HepG2 (cell line): ENCODE measurements at regions not wholly inside any gene's neighbourhood (a gene's known extent, or its start where the extent isn't known, plus 50 kb on each side); places are given as distances from the start of the nearest gene placed in this dataset.

ENCODE experiments used
- ATAC-seq: fragments of 200-7000 bp; cut with Tn5 transposase; 3 replicates; pipeline ENCODE4 v1.9.1; 2020; ENCODE audit warnings: mild to moderate bottlenecking, moderate library complexity
- BruUV-seq: library from RNA; stranded (reverse); fragments of 400-500 nt; replicated peaks from 2 replicates; lab custom pipeline; 2021; lab: Mats Ljungman, UMichigan
- CTCF ChIA-PET: fragments of 300-600 bp; formaldehyde crosslinking; extraction: SDS; loops from one replicate; lab custom pipeline; 2021; ENCODE audit warnings: low total read pairs, inconsistent platforms, low intra/inter-chr PET ratio; lab: Yijun Ruan, JAX
- POLR2A ChIA-PET: fragments of 350-600 bp; sonication (Branson Sonifier 250); formaldehyde crosslinking; loops from one replicate; lab custom pipeline; 2020; ENCODE audit warnings: antibody characterized with exemption, inconsistent platforms; lab: Yijun Ruan, JAX
- DNase-seq: peaks from one replicate; pipeline ENCODE4 v3.0.0-alpha.2; 2015; ENCODE audit warnings: low spot score
- FAIRE-seq: peaks from 3 replicates; lab custom pipeline; 2011; peaks lifted over from hg19 to GRCh38; lab: Jason Lieb, UNC
- H2AFZ ChIP-seq: one replicate; pipeline ENCODE4 v1.6.1; 2011; ENCODE audit warnings: low read length, inconsistent platforms
- H3K27ac ChIP-seq: fragments of 300-600 bp; 3 replicates; pipeline ENCODE4 v1.8.0; 2011; ENCODE audit warnings: mixed run types, mild to moderate bottlenecking, mixed read lengths, low read length, inconsistent platforms; ENCODE audit not compliant: insufficient read depth; ENCODE audit errors: extremely low read length
- H3K27me3 ChIP-seq, 2 experiments: fragments of 200-600 bp in 1 of 2; 2 replicates in 1 of 2; 3 replicates in 1 of 2; pipeline versions ENCODE4 v1.6.0 to v1.8.0; 2011; ENCODE audit warnings: low read length in 2 of 2, mild to moderate bottlenecking in 2 of 2, moderate library complexity in 2 of 2, inconsistent platforms in 1 of 2; ENCODE audit not compliant: insufficient read depth in 2 of 2, control insufficient read depth in 1 of 2
- H3K36me3 ChIP-seq, 2 experiments: fragments of 200-600 bp in 1 of 2; replicated peaks in 1 of 2; 2 replicates in 1 of 2; 3 replicates in 1 of 2; pipeline versions ENCODE4 v1.5.1 to v1.8.0; 2011; ENCODE audit warnings: low read length in 2 of 2, inconsistent platforms in 1 of 2; ENCODE audit not compliant: insufficient read depth in 2 of 2, control insufficient read depth in 1 of 2
- H3K4me1 ChIP-seq: 2 replicates; pipeline ENCODE4 v1.5.1; 2012; ENCODE audit warnings: low read length, inconsistent platforms; ENCODE audit not compliant: insufficient read depth
- H3K4me2 ChIP-seq: 2 replicates; pipeline ENCODE4 v1.6.0; 2011; ENCODE audit warnings: low read depth, low read length, inconsistent platforms
- H3K4me3 ChIP-seq, 3 experiments: fragments of 200-600 bp in 1 of 3; sonication (generic), shearing (Covaris generic) in 1 of 3; replicated peaks in 1 of 3; 2 replicates each; pipeline ENCODE4 v1.5.1; 2011 to 2016; ENCODE audit warnings: low read length in 3 of 3, inconsistent platforms in 2 of 3, low read depth in 2 of 3, mild to moderate bottlenecking in 2 of 3, control low read depth in 1 of 3, mixed read lengths in 1 of 3; ENCODE audit not compliant: insufficient read depth in 1 of 3
- H3K79me2 ChIP-seq: one replicate; pipeline ENCODE4 v1.6.1; 2011; ENCODE audit warnings: low read length, inconsistent platforms; ENCODE audit not compliant: insufficient read depth
- H3K9ac ChIP-seq: 2 replicates; pipeline ENCODE4 v1.6.0; 2011; ENCODE audit warnings: mild to moderate bottlenecking, low read depth, low read length, inconsistent platforms; ENCODE audit not compliant: insufficient read depth
- H3K9me3 ChIP-seq: 2 replicates; pipeline ENCODE4 v1.5.1; 2012; ENCODE audit warnings: mild to moderate bottlenecking, low read length
- H4K20me1 ChIP-seq: 2 replicates; pipeline ENCODE4 v1.6.0; 2011; ENCODE audit warnings: inconsistent platforms, mild to moderate bottlenecking, low read length, moderate library complexity; ENCODE audit not compliant: insufficient read depth
- CENPX ChIP-seq: sonication (generic); formaldehyde crosslinking; IDR thresholded peaks from 2 replicates; pipeline ENCODE4 v1.9.0; 2021; ENCODE audit warnings: mild to moderate bottlenecking, missing genetic modification reagents, moderate library complexity
- E2F1 ChIP-seq: sonication (generic); formaldehyde crosslinking; IDR thresholded peaks from 2 replicates; pipeline ENCODE4 v1.5.0; 2020; ENCODE audit warnings: missing genetic modification reagents
- ELF1 ChIP-seq: sonication (generic); formaldehyde crosslinking; IDR thresholded peaks from 2 replicates; pipeline ENCODE4 v1.4.0; 2020; ENCODE audit warnings: missing genetic modification reagents
- EZH2 ChIP-seq: conservative IDR thresholded peaks from 2 replicates; pipeline ENCODE4 v1.6.1; 2012; ENCODE audit warnings: mild to moderate bottlenecking, low read depth, low read length, moderate library complexity
- FOXK2 ChIP-seq: fragments of 450-650 bp; IDR thresholded peaks from 2 replicates; pipeline ENCODE4 v1.6.1; 2016
- FOXP1 ChIP-seq, 2 experiments: fragments of 450-650 bp in 1 of 2; IDR thresholded peaks; 2 replicates each; pipeline ENCODE4 v1.6.1; 2017 to 2018; ENCODE audit warnings: antibody characterized with exemption in 1 of 2
- HHEX ChIP-seq: IDR thresholded peaks from 2 replicates; pipeline ENCODE4 v1.6.1; 2016; ENCODE audit warnings: control low read depth
- IRF2 ChIP-seq: IDR thresholded peaks from 2 replicates; pipeline ENCODE4 v1.6.1; 2018; ENCODE audit warnings: missing genetic modification reagents, missing compliant biosample characterization
- MBD4 ChIP-seq: IDR thresholded peaks from 2 replicates; pipeline ENCODE4 v1.6.1; 2012; ENCODE audit warnings: low read length, inconsistent platforms, borderline replicate concordance
- MED8 ChIP-seq: sonication (generic); formaldehyde crosslinking; IDR thresholded peaks from 2 replicates; pipeline ENCODE4 v1.8.1; 2023; ENCODE audit warnings: mild to moderate bottlenecking, missing genetic modification reagents; ENCODE audit not compliant: insufficient replicate concordance
- RBM22 ChIP-seq: fragments of 200-400 bp; formaldehyde crosslinking; optimal IDR thresholded peaks from 2 replicates; pipeline ENCODE3; 2017; ENCODE audit warnings: mild to moderate bottlenecking, low read length, moderate library complexity
- ZBTB4 ChIP-seq: sonication (generic); formaldehyde crosslinking; IDR thresholded peaks from 2 replicates; pipeline ENCODE4 v1.4.0; 2020; ENCODE audit warnings: missing genetic modification reagents, mild to moderate bottlenecking, borderline replicate concordance
- ZKSCAN5 ChIP-seq: sonication (generic); formaldehyde crosslinking; IDR thresholded peaks from 2 replicates; pipeline ENCODE4 v1.5.1; 2020; ENCODE audit warnings: mild to moderate bottlenecking, missing genetic modification reagents
- ZNF180 ChIP-seq: sonication (generic); formaldehyde crosslinking; IDR thresholded peaks from 2 replicates; pipeline ENCODE4 v1.4.0; 2020; ENCODE audit warnings: low read depth, missing genetic modification reagents, borderline replicate concordance
- ZNF431 ChIP-seq: sonication (generic); formaldehyde crosslinking; IDR thresholded peaks from 2 replicates; pipeline ENCODE4 v1.9.0; 2022; ENCODE audit warnings: missing genetic modification reagents, low read depth, mild to moderate bottlenecking, borderline replicate concordance
- ZNF703 ChIP-seq: sonication (generic); formaldehyde crosslinking; IDR thresholded peaks from 2 replicates; pipeline ENCODE4 v1.5.1; 2020; ENCODE audit warnings: missing genetic modification reagents, mild to moderate bottlenecking, moderate library complexity, borderline replicate concordance
- ZXDC ChIP-seq: sonication (generic); formaldehyde crosslinking; IDR thresholded peaks from 2 replicates; pipeline ENCODE4 v1.5.0; 2020; ENCODE audit warnings: mild to moderate bottlenecking, missing genetic modification reagents
- WGBS: methylation state at CpG from one replicate; pipeline ENCODE4 v1.1.6; 2017; ENCODE audit warnings: low lambda C conversion rate; 5-methylcytosine and 5-hydroxymethylcytosine counted together
- in situ Hi-C: cut with HindIII; loops from 2 replicates; pipeline ENCODE4 v1.10.0; 2017; ENCODE audit warnings: low pct_unique_long_range_greater_than_20kb; ENCODE audit not compliant: extremely low pct_ligation_motif_present
- intact Hi-C: fragments of 100-400 bp; cut with micrococcal nuclease; formaldehyde crosslinking; loops from one replicate; pipeline ENCODE4 v1.10.0; 2022; ENCODE audit not compliant: unreplicated experiment

- in situ Hi-C loops = no loop called here
- WGBS = 83% methylated on average over 4 of the region's 4 CpGs
Measured at GRCh38 chr13:30126903-30127428, 180.4 kb downstream of the KATNAL1 start.

More at GRCh38 chr13:30126903-30127428, 180.4 kb downstream of the KATNAL1 start:
- no peaks in the 10 kb centered on the region for H3K79me2 ChIP-seq
- FAIRE-seq (no peak), DNase-seq (no peak), ATAC-seq (no peak)
- ChIA-PET CTCF (no interaction called here), POLR2A (no interaction called here)
- H3K9me3 ChIP-seq = no peaks in the 10 kb centered on the region
- intact Hi-C loops = no loop called here
- H3K27ac ChIP-seq = no peak overlapping the region
- no peak overlapping the region for H3K4me3 ChIP-seq
- no peaks in the 10 kb centered on the region for H3K36me3 ChIP-seq
- no peak overlapping the region for H3K9ac ChIP-seq
- TF ChIP-seq FOXK2 (no peak), ZNF180 (CRISPR knock-in tag) (no peak), FOXP1 (IDR thresholded peaks at IDR 0.05) (no peak), FOXP1 (CRISPR knock-in tag; IDR thresholded peaks at IDR 0.05) (no peak), CENPX (CRISPR knock-in tag) (no peak), MBD4 (no peak), MED8 (CRISPR knock-in tag) (no peak), ZNF431 (CRISPR knock-in tag) (no peak), HHEX (CRISPR knock-in tag) (no peak), ZNF703 (CRISPR knock-in tag) (no peak), ZBTB4 (CRISPR knock-in tag) (no peak), IRF2 (no peak), E2F1 (CRISPR knock-in tag) (no peak), ZKSCAN5 (no peak), RBM22 (no peak), EZH2 (no peak), ELF1 (CRISPR knock-in tag) (no peak), ZXDC (no peak)
- no TSS peak for BruUV-seq
- no peaks in the 10 kb centered on the region; a peak in 1 of 5 replicates for H3K27me3 ChIP-seq
- H3K4me2 ChIP-seq = no peak overlapping the region
- H3K4me1 ChIP-seq = no peaks in the 10 kb centered on the region
- no peaks in the 10 kb centered on the region for H4K20me1 ChIP-seq
- H2AFZ ChIP-seq = no peak overlapping the region
